ENCODE measurements at regions not wholly inside any gene's neighbourhood (a gene's known extent, or its start where the extent isn't known, plus 50 kb on each side); places are given as distances from the start of the nearest gene placed in this dataset.

- TF ChIP-seq CTCF (conservative IDR thresholded peaks at IDR 0.05; ENCODE audit: control insufficient read depth, insufficient read depth, low read depth, low read length), result no peak
- no peak for DNase-seq (ENCODE audit: low read depth)
- no peak overlapping the region for H3K4me3 ChIP-seq (ENCODE audit: control insufficient read depth, low read depth, low read length)
Measured at GRCh38 chr16:62602790-62603189, 566.6 kb upstream of the CDH8 start.

DNA sequence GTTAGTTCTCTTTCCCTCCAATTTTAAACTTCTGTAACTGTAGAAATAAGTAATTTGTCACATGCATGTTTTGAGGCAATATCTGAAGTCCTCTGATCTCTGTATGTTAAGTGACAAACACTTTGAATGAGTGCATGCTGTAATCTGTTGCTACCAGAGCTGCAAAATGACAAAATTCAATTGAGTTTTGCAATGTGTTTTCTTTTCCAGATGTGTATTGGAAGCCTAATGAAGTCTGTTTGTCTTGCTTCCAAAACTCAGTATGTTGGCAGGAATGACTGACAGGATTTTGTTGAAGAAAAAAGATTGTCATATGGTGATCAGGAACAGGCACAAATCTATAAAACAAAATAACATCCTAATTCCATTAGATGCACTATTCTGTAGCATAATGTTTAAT, 561.6 kb upstream of the CDH8 start:
- no peak for DNase-seq (ENCODE audit: low read depth)
- no peak for TF ChIP-seq CTCF (conservative IDR thresholded peaks at IDR 0.05; ENCODE audit: control insufficient read depth, insufficient read depth, low read depth, low read length)
- H3K4me3 ChIP-seq (ENCODE audit: control insufficient read depth, low read depth, low read length), result no peak overlapping the region

GRCh38 chr16:62596584-62596983, 560.3 kb upstream of the CDH8 start:
- no peak for TF ChIP-seq CTCF (conservative IDR thresholded peaks at IDR 0.05; ENCODE audit: control insufficient read depth, insufficient read depth, low read depth, low read length)
- DNase-seq (ENCODE audit: low read depth), result no peak
- no peak overlapping the region for H3K4me3 ChIP-seq (ENCODE audit: control insufficient read depth, low read depth, low read length)

- DNase-seq (ENCODE audit: low read depth), result no peak
- no peak for TF ChIP-seq CTCF (conservative IDR thresholded peaks at IDR 0.05; ENCODE audit: control insufficient read depth, insufficient read depth, low read depth, low read length)
- no peak overlapping the region for H3K4me3 ChIP-seq (ENCODE audit: control insufficient read depth, low read depth, low read length)
Measured at GRCh38 chr16:62596125-62596524, 559.9 kb upstream of the CDH8 start.

DNA sequence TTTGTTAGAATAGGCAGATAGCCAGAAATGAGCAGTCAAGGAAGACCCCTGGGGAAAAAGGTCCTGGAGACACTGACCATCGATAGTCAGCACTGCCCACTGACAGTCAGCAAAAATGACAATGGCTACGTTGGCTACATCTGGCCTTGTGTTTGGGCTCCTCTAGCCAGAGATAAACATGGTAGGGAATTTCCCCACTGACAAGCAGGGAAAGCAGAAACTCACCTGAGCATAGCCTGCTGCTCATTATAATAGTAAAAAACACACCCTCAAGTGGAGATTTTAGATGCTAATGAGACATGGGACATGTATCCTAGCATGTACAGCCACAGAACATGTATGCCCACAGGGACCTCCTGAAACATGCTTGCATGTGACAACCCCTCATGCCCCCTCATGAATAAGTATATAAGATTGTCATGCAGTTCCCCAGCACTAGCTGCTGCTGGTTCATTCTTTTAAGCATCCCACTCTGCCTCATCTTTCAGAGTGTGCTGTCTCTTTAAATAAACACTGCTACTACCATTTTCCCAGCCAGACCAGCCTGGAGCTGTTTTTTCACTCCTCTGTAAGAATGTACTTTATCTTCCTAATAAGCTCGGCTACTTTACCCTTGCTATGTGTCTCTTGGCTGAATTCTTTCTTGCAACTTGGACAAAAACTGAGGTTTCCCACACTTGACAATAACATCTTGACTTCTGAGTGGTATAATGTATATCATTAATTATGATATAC, 550.1 kb upstream of the CDH8 start:
- TF ChIP-seq CTCF (conservative IDR thresholded peaks at IDR 0.05; ENCODE audit: control insufficient read depth, insufficient read depth, low read depth, low read length), result no peak
- DNase-seq (ENCODE audit: low read depth), result no peak
- no peak overlapping the region for H3K4me3 ChIP-seq (ENCODE audit: control insufficient read depth, low read depth, low read length)

DNA sequence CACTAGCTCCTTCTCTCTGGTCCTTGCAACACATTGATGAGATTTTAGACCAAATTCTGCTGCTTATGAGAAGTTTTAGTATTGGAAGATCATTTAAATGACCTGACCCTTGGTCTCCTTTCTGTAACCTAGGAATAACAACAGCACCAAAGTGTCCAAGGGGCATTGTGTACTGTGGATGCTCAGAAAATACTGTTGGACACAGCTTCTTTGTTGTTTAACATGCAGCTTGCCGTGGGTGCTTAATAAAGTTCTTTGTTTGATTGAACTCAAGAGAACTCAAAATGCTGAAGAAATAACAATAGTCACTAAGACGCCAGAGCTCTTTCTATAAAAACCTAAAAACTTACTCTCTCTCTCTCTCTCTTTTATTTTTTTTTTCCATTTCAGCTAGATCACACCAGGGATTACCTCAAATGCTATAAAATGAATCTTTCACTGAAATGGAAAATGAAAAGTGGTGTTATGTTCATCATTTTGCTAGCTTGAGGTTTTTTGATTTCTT, 548.9 kb upstream of the CDH8 start:
- TF ChIP-seq CTCF (conservative IDR thresholded peaks at IDR 0.05; ENCODE audit: control insufficient read depth, insufficient read depth, low read depth, low read length), result no peak

More for the DNA sequence above, 548.9 kb upstream of the CDH8 start:
- no peak for DNase-seq (ENCODE audit: low read depth)
- H3K4me3 ChIP-seq (ENCODE audit: control insufficient read depth, low read depth, low read length), result no peak overlapping the region
